GM19240 (cell line): ENCODE measurements at regions not wholly inside any gene's neighbourhood (a gene's known extent, or its start where the extent isn't known, plus 50 kb on each side); places are given as distances from the start of the nearest gene placed in this dataset.
"Not testable (repeated sequence)": the region's sequence is repeated elsewhere in the genome, so short reads cannot be mapped to it uniquely, and the experiment has no call there.

ENCODE experiments used
- DNase-seq: peaks from one replicate; pipeline ENCODE4 v3.0.0; 2011; ENCODE audit warnings: low spot score; ENCODE audit not compliant: insufficient read length

- DNase-seq, result no peak
These were observed 119.6 kb upstream of the LDB2 start for GRCh38 chr4:17018013-17018412.

GRCh38 chr4:17013382-17014006, 115.0 kb upstream of the LDB2 start:
- DNase-seq, result no peak

DNA sequence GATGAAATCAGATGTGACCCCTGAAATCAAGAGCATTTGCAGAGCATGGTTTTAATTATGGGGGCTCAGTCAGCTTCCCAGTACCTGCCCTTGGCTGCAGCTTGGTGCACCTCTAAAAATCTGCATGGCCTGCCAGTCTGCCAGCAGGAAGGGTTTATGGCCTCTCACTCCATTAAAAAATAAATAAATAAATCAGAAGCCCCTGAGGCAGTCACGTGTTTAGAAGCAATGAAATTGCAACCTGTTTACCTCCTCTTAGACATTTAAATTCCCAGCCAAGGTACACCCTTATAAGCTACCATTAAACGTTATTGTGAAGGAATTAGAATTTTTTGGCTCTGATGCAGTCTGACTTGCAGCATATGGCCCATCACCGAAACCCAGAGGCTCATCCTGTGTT, 114.0 kb upstream of the LDB2 start:
- DNase-seq, result no peak

DNA sequence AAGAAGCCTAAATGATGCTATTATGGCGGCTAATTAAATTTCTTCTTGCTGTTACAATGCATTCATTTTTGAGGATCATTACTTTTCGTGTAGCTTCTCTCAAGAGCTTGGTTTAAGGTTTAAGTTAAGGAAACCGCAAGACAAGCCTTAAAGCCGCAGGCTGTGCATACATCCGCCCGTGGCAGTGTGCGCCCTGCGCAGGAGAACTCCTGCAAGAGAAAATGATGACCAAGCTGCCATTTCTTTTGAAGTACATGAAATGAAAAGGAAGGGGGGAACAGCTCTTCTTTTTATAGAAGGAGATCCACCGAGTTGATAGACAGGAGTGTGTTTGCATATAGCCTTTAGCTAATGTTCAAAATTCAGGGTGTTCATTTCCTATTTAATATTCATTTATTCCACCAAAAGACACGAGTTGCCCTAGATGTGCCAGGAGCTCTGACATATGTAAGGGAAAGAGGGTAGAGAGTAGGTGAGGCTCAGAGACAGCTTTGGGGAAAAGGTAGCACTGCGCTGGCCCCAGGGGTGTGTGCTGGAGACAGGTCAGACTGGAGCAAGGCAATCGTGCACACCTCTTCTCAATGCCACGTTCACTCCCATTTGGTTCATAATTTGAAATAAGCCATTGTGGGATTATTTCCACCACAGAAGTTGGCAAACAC, 112.1 kb upstream of the LDB2 start:
- DNase-seq, result no peak

GRCh38 chr4:17009871-17010367, 111.5 kb upstream of the LDB2 start:
- no peak for DNase-seq

DNA sequence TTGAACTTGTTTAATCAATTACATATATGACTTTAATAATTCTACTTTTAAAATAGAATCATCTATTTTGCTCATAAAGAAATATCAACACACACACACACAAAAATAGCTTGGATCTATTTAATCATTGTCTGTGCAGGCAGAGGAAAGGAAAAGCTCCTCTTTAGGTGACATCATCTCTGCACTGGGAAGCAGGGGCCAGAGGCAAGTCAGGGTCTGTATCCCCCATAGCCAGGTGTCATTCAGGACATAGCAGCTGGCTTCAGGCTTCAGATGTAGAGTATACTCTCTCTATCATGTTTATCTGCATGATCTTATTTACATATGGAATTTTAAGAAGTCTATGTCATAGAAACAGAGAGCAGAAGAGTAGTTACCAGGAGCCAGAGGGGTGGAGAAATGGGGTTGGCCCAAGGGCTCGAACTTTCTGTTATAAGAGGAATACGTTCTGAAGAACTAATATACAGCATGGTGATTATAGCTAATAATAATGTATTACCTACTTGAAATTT, 110.4 kb upstream of the LDB2 start:
- no peak for DNase-seq

- DNase-seq, result not testable (repeated sequence)
These were observed 105.4 kb upstream of the LDB2 start for GRCh38 chr4:17003606-17004392.

GRCh38 chr4:16995451-16995850, 97.0 kb upstream of the LDB2 start:
- DNase-seq, result no peak

- no peak for DNase-seq
These were observed 95.8 kb upstream of the LDB2 start for GRCh38 chr4:16993956-16994840.

- DNase-seq, result no peak
These were observed 94.3 kb upstream of the LDB2 start for GRCh38 chr4:16992566-16993225.

DNA sequence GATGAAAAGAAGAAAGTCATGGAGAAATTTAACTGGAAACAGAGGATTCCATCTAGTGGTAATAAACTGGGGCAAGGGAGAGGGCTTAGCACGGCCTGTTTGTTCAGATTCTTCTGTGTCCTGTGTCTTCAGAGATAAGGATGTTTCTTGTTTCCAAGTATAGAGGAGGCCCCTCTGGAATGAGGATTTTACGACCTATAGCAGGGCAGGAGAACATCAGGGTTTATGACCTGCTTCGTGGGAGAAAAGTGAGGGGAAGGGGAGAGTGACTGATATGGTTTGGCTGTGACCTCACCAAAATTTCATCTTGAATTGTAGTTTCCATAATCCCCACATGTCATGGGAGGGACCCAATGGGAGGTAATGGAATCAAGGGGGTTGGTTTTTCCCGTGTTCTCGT, 93.0 kb upstream of the LDB2 start:
- no peak for DNase-seq

DNA sequence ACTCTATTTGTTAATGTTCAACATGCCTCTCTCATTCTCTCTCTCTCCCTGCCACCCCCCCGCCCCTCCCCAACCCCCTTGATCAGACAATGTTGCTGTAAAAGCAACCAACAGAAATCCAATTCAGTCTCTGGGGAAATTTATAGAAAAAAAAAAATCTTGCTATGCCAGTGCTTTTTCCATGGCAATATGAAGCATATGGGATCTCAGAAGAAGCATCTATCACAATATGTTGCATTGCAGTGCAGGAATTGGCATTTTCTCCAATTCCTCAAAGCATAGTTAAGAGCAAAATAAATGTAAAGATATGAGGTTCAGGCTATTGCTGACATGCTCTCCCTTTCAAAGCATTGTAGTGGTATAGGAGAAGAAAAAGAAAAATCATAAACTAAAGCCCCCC, 90.9 kb upstream of the LDB2 start:
- no peak for DNase-seq

- DNase-seq, result no peak
These were observed 90.4 kb upstream of the LDB2 start for GRCh38 chr4:16988814-16989213.

DNA sequence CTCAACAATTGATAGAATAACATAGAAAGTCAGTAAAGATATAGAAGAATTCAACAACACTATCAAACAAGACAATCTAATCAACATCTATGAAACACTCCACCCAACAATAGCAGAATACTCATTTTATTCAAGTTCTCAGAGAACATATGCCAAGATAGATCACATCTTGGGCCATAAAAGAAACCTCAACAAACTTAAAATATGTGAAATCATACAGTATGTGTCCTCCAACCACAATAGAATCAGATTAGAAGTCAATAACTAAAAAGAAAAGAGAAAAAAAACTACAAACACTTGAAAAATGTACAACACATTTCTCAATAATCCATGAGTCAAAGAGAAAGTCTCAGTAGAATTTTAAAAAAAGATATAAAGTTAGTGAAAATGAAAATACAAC, 78.6 kb upstream of the LDB2 start:
- no peak for DNase-seq

GRCh38 chr4:16969696-16970135, 71.3 kb upstream of the LDB2 start:
- DNase-seq, result no peak

GRCh38 chr4:16967722-16968121, 69.3 kb upstream of the LDB2 start:
- no peak for DNase-seq

DNA sequence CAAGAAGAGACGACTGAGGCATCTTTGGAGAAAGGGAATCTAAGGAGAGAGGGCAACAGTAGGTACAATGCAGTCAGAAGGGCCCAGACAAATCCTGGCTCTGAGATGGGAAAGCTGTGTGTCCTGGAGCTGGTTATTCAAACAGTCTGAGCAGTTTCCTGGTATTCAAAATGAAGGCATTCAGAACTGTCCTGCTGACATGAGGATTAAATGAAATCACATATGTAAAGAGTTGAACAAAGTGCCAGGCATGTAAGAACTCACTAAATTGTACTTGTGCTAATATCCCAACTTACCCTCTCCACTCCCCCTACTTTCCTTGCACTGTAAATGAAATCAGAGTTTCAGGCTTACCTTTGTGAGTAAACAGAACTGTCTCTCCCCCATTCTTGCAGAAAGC, 60.9 kb upstream of the LDB2 start:
- no peak for DNase-seq

DNA sequence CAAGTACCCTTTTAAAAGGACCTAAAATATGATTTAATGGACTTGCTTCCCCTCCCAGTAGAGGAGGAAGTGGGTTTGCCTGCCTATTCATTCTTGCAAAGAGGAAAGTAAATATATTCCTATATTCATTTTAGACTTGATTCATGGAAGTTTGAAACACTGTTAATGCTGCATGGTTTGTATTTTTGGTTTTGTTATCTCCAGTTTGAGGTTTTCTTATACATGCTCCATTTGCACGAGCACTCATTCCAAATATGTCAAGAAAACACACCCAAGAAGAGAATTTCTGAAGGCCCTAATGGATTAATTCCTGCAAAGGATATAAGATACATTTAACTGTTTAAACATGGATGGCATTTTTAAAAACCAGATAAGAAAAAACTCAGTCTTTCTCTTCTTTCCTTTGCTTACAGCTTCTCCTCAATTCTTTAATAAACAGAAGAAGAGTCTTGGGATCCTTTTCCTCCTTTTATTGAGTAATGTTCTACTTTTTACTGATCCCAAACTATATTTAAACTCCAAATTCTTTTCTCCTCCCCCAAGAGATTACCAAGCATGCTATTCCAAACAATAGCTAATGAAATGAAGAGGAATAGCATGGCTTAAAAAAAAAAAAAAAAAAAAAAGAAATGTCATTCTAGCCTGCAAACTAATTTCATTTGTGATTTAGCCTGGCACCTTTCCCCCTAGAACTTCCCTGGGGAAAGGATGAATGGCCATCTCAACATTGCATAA, 54.6 kb upstream of the LDB2 start:
- DNase-seq, result no peak

DNA sequence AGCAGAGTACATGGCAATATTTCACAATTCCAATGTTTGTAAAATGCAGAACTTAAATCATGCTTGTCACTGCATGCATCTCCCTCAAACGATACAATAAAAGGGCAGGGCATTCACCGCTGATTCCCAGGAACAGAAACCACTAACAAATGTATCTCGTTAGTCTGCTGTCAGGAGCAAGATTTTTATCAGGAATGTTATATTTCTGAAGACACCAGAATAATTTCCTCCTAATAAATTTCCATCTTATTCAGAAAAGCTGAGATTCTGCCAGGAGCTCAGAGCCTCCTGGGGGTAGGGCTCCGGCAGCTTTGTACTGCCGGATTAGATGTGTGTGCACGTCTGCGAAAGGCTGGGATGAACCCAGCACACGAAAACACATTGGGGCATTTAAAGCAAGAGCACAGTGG, 54.0 kb upstream of the LDB2 start:
- no peak for DNase-seq
